Type B pancreatic cell (in vitro differentiated cells): ENCODE measurements at regions not wholly inside any gene's neighbourhood (a gene's known extent, or its start where the extent isn't known, plus 50 kb on each side); places are given as distances from the start of the nearest gene placed in this dataset.

ENCODE experiments used
- DNase-seq: peaks from one replicate; pipeline ENCODE4 v3.0.0; 2021; ENCODE audit warnings: mixed read lengths; ENCODE audit not compliant: unreplicated experiment; ENCODE audit errors: extremely low spot score
- H3K27ac Mint-ChIP-seq: 2 replicates; pipeline ENCODE4 v1.8.0; 2021; ENCODE audit warnings: mild to moderate bottlenecking, mixed read lengths
- H3K27me3 Mint-ChIP-seq: 2 replicates; pipeline ENCODE4 v1.8.0; 2021; ENCODE audit warnings: mixed read lengths
- H3K36me3 Mint-ChIP-seq: 2 replicates; pipeline ENCODE4 v1.8.0; 2021; ENCODE audit warnings: mixed read lengths
- H3K4me1 Mint-ChIP-seq: one replicate; pipeline ENCODE4 v1.8.0; 2021; ENCODE audit warnings: mixed read lengths; ENCODE audit not compliant: unreplicated experiment
- H3K4me3 Mint-ChIP-seq: 2 replicates; pipeline ENCODE4 v1.8.0; 2021; ENCODE audit warnings: mild to moderate bottlenecking, mixed read lengths
- H3K9me3 Mint-ChIP-seq: 2 replicates; pipeline ENCODE4 v1.8.0; 2021; ENCODE audit warnings: mixed read lengths
- CTCF ChIP-seq: fragments of 200-600 bp; sonication (generic); conservative IDR thresholded peaks from 2 replicates; pipeline ENCODE4 v1.5.0; 2021; ENCODE audit warnings: antibody characterized with exemption, mild to moderate bottlenecking

GRCh38 chr10:53749439-53749838 is 976.9 kb upstream of the MBL2 start:
- H3K4me1 Mint-ChIP-seq = no peaks in the 10 kb centered on the region
- TF ChIP-seq CTCF = no peak
- no peak for DNase-seq
- H3K36me3 Mint-ChIP-seq = no peaks in the 10 kb centered on the region
- no peaks in the 10 kb centered on the region for H3K27me3 Mint-ChIP-seq
- H3K9me3 Mint-ChIP-seq = peaks cover 6% of the 10 kb centered on the region
- H3K27ac Mint-ChIP-seq = no peak overlapping the region
- no peak overlapping the region for H3K4me3 Mint-ChIP-seq

- no peak for DNase-seq
- H3K4me1 Mint-ChIP-seq = no peaks in the 10 kb centered on the region
- H3K27ac Mint-ChIP-seq = no peak overlapping the region
- TF ChIP-seq CTCF = no peak
- no peak overlapping the region for H3K4me3 Mint-ChIP-seq
- no peaks in the 10 kb centered on the region for H3K27me3 Mint-ChIP-seq
- peaks cover 6% of the 10 kb centered on the region for H3K9me3 Mint-ChIP-seq
- no peaks in the 10 kb centered on the region for H3K36me3 Mint-ChIP-seq
These were observed 975.7 kb upstream of the MBL2 start for GRCh38 chr10:53748319-53748718.

GRCh38 chr10:53744746-53745145 is 972.2 kb upstream of the MBL2 start:
- no peaks in the 10 kb centered on the region for H3K4me1 Mint-ChIP-seq
- no peak overlapping the region for H3K27ac Mint-ChIP-seq
- TF ChIP-seq CTCF = no peak
- DNase-seq = no peak
- H3K9me3 Mint-ChIP-seq = peaks cover 6% of the 10 kb centered on the region
- H3K4me3 Mint-ChIP-seq = no peak overlapping the region
- no peaks in the 10 kb centered on the region for H3K27me3 Mint-ChIP-seq
- no peaks in the 10 kb centered on the region for H3K36me3 Mint-ChIP-seq

GRCh38 chr10:53744176-53744575 is 971.6 kb upstream of the MBL2 start:
- Mint-ChIP-seq H3K9me3 (peaks cover 6% of the 10 kb centered on the region), H3K36me3 (no peaks in the 10 kb centered on the region), H3K27ac (no peak overlapping the region), H3K4me1 (no peaks in the 10 kb centered on the region), H3K27me3 (no peaks in the 10 kb centered on the region), H3K4me3 (no peak overlapping the region)
- no peak for TF ChIP-seq CTCF
- no peak for DNase-seq

GRCh38 chr10:53737132-53737531 is 964.5 kb upstream of the MBL2 start:
- Mint-ChIP-seq H3K4me3 (no peak overlapping the region), H3K27ac (no peak overlapping the region), H3K27me3 (no peaks in the 10 kb centered on the region), H3K4me1 (no peaks in the 10 kb centered on the region), H3K9me3 (no peaks in the 10 kb centered on the region), H3K36me3 (no peaks in the 10 kb centered on the region)
- no peak for TF ChIP-seq CTCF
- no peak for DNase-seq

- Mint-ChIP-seq H3K27me3 (no peaks in the 10 kb centered on the region), H3K9me3 (no peaks in the 10 kb centered on the region), H3K4me1 (no peaks in the 10 kb centered on the region), H3K27ac (no peak overlapping the region), H3K36me3 (no peaks in the 10 kb centered on the region), H3K4me3 (no peak overlapping the region)
- DNase-seq = no peak
- no peak for TF ChIP-seq CTCF
These were observed 954.3 kb upstream of the MBL2 start for GRCh38 chr10:53726921-53727320.
